HEK293 (cell line): ENCODE measurements at regions not wholly inside any gene's neighbourhood (a gene's known extent, or its start where the extent isn't known, plus 50 kb on each side); places are given as distances from the start of the nearest gene placed in this dataset.

Experiments
- CTCF ChIA-PET: fragments of 350-600 bp; formaldehyde crosslinking; extraction: SDS; loops from one replicate; lab custom pipeline; 2021; ENCODE audit warnings: antibody characterized with exemption; lab: Yijun Ruan, JAX
- POLR2A ChIA-PET: fragments of 300-600 bp; formaldehyde crosslinking; extraction: SDS; loops from one replicate; lab custom pipeline; 2020; ENCODE audit warnings: antibody characterized with exemption, inconsistent platforms; lab: Yijun Ruan, JAX
- H3K27ac ChIP-seq: fragments of 200-500 bp; sonication (Bioruptor generic); 2 replicates; pipeline ENCODE4 v1.5.1; 2014; ENCODE audit warnings: low read depth, low read length, control low read depth, inconsistent platforms; ENCODE audit errors: extremely low read depth
- H3K36me3 ChIP-seq, 2 experiments: fragments of 200-500 bp in 1 of 2; sonication (Bioruptor generic) in 1 of 2; 1 replicate in 1 of 2; 2 replicates in 1 of 2; pipeline ENCODE4 v1.5.1; 2014 to 2017; ENCODE audit warnings: inconsistent platforms in 2 of 2, low read length in 2 of 2; ENCODE audit not compliant: control insufficient read depth in 2 of 2, insufficient read depth in 1 of 2
- H3K4me1 ChIP-seq: fragments of 200-500 bp; sonication (Bioruptor generic); 2 replicates; pipeline ENCODE4 v1.5.1; 2014; ENCODE audit warnings: mild to moderate bottlenecking, low read length, inconsistent platforms; ENCODE audit not compliant: control insufficient read depth, insufficient read depth
- H3K4me3 ChIP-seq: 2 replicates; pipeline ENCODE4 v1.5.1; 2011; ENCODE audit warnings: low read depth, mild to moderate bottlenecking, control low read depth, low read length, moderate library complexity
- H3K9me3 ChIP-seq: fragments of 200-500 bp; sonication (Bioruptor generic); 2 replicates; pipeline ENCODE4 v1.5.1; 2014; ENCODE audit warnings: low read depth, low read length, inconsistent platforms; ENCODE audit not compliant: control insufficient read depth, insufficient read depth
- HOXD13 ChIP-seq: sonication (generic); formaldehyde crosslinking; IDR thresholded peaks from 2 replicates; pipeline ENCODE4 v1.8.0; 2022; ENCODE audit warnings: missing genetic modification reagents, borderline replicate concordance
- KLF8 ChIP-seq: fragments of 450-650 bp; formaldehyde crosslinking; IDR thresholded peaks from 2 replicates; pipeline ENCODE4 v1.5.1; 2016; ENCODE audit warnings: missing biosample characterization, missing genetic modification characterization
- PATZ1 ChIP-seq: fragments of 450-650 bp; formaldehyde crosslinking; IDR thresholded peaks from 2 replicates; pipeline ENCODE4 v1.5.1; 2016; ENCODE audit warnings: missing biosample characterization, missing genetic modification characterization
- PRDM4 ChIP-seq: fragments of 450-650 bp; formaldehyde crosslinking; IDR thresholded peaks from 2 replicates; pipeline ENCODE4 v1.5.1; 2017; ENCODE audit warnings: missing biosample characterization, missing genetic modification characterization
- RBAK ChIP-seq: fragments of 450-650 bp; formaldehyde crosslinking; IDR thresholded peaks from 2 replicates; pipeline ENCODE4 v1.5.1; 2016; ENCODE audit warnings: missing biosample characterization, missing genetic modification characterization
- REPIN1 ChIP-seq: fragments of 450-650 bp; formaldehyde crosslinking; IDR thresholded peaks from 2 replicates; pipeline ENCODE4 v1.5.1; 2017; ENCODE audit warnings: missing biosample characterization, missing genetic modification characterization, low read depth
- SALL2 ChIP-seq: fragments of 450-650 bp; formaldehyde crosslinking; IDR thresholded peaks from 2 replicates; pipeline ENCODE4 v1.5.0; 2017; ENCODE audit warnings: missing biosample characterization, mild to moderate bottlenecking, missing genetic modification characterization, borderline replicate concordance
- SP3 ChIP-seq: fragments of 450-650 bp; formaldehyde crosslinking; IDR thresholded peaks from 2 replicates; pipeline ENCODE4 v1.5.1; 2016; ENCODE audit warnings: missing biosample characterization, missing genetic modification characterization
- SP7 ChIP-seq: fragments of 450-650 bp; formaldehyde crosslinking; IDR thresholded peaks from 2 replicates; pipeline ENCODE4 v1.5.1; 2016; ENCODE audit warnings: missing biosample characterization, missing genetic modification characterization
- TCF7L2 ChIP-seq: IDR thresholded peaks from 2 replicates; pipeline ENCODE4 v1.6.1; 2011; ENCODE audit warnings: low read depth, mild to moderate bottlenecking, inconsistent platforms, low read length, moderate library complexity, borderline replicate concordance
- ZNF121 ChIP-seq: fragments of 450-650 bp; formaldehyde crosslinking; IDR thresholded peaks from 2 replicates; pipeline ENCODE4 v1.5.1; 2016; ENCODE audit warnings: missing biosample characterization, missing genetic modification characterization
- ZNF140 ChIP-seq: fragments of 450-650 bp; formaldehyde crosslinking; IDR thresholded peaks from 2 replicates; pipeline ENCODE4 v1.5.1; 2016; ENCODE audit warnings: missing biosample characterization, missing genetic modification characterization
- ZNF184 ChIP-seq: fragments of 450-650 bp; IDR thresholded peaks from 2 replicates; pipeline ENCODE4 v1.5.1; 2018; ENCODE audit warnings: missing biosample characterization, mild to moderate bottlenecking, missing genetic modification characterization
- ZNF221 ChIP-seq: fragments of 450-650 bp; formaldehyde crosslinking; IDR thresholded peaks from 2 replicates; pipeline ENCODE4 v1.5.1; 2017; ENCODE audit warnings: missing biosample characterization, missing genetic modification characterization, borderline replicate concordance
- ZNF398 ChIP-seq: fragments of 450-650 bp; formaldehyde crosslinking; IDR thresholded peaks from 2 replicates; pipeline ENCODE4 v1.5.1; 2017; ENCODE audit warnings: missing biosample characterization, missing genetic modification characterization
- ZNF530 ChIP-seq: fragments of 450-650 bp; formaldehyde crosslinking; IDR thresholded peaks from 2 replicates; pipeline ENCODE4 v1.5.1; 2016; ENCODE audit warnings: low read depth, missing biosample characterization, missing genetic modification characterization
- ZNF555 ChIP-seq: fragments of 450-650 bp; formaldehyde crosslinking; conservative IDR thresholded peaks from 2 replicates; pipeline ENCODE4 v1.5.1; 2017; ENCODE audit warnings: missing biosample characterization, mild to moderate bottlenecking, missing genetic modification characterization, inconsistent platforms
- TF ChIP-seq, protein P1 (sequence below): fragments of 450-650 bp; formaldehyde crosslinking; optimal IDR thresholded peaks from 2 replicates; pipeline ENCODE3; 2016; ENCODE audit warnings: missing biosample characterization, mild to moderate bottlenecking, missing genetic modification characterization
- TF ChIP-seq, protein P2 (sequence below): fragments of 450-650 bp; formaldehyde crosslinking; conservative IDR thresholded peaks from 2 replicates; pipeline ENCODE4 v1.5.1; 2016; ENCODE audit warnings: low read depth, missing biosample characterization, missing genetic modification characterization
- TF ChIP-seq, protein P3 (sequence below): fragments of 450-650 bp; formaldehyde crosslinking; IDR thresholded peaks from 2 replicates; pipeline ENCODE4 v1.5.1; 2016; ENCODE audit warnings: missing biosample characterization, missing genetic modification characterization
- TF ChIP-seq, protein P4 (sequence below): fragments of 450-650 bp; formaldehyde crosslinking; IDR thresholded peaks from 2 replicates; pipeline ENCODE4 v1.5.1; 2016; ENCODE audit warnings: missing biosample characterization, missing genetic modification characterization

DNA sequence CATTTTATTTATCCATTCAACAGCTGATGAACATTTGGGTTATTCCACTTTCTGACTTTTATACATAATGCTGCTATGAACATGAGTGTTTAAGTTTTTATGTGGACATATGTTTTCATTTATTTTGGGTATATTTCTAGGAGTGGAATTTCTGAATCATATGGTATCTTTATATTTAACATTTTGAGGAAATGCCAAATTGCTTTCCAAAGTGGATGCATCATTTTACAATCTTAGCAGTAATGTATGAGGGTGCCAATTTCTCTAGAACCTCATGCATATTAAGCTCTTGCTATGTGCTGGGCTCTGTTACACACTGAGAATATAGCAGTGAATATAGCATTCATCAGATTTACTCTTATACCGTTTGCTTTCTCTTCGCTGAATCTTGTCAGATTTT, 983.7 kb downstream of the STIM2 start (continued):
- no peak for TF ChIP-seq ZNF398
- no peak for TF ChIP-seq ZNF184 (tag by site-specific recombination)
- no peak for TF ChIP-seq RBAK
- no peak for TF ChIP-seq ZNF221 (tag by site-specific recombination)
- no peak for TF ChIP-seq PRDM4 (tag by site-specific recombination)
- TF ChIP-seq, protein P1, sequence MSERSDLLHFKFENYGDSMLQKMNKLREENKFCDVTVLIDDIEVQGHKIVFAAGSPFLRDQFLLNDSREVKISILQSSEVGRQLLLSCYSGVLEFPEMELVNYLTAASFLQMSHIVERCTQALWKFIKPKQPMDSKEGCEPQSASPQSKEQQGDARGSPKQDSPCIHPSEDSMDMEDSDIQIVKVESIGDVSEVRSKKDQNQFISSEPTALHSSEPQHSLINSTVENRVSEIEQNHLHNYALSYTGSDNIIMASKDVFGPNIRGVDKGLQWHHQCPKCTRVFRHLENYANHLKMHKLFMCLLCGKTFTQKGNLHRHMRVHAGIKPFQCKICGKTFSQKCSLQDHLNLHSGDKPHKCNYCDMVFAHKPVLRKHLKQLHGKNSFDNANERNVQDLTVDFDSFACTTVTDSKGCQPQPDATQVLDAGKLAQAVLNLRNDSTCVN (tag by site-specific recombination) = no peak
- TF ChIP-seq TCF7L2 = no peak
- no peak for TF ChIP-seq HOXD13 (CRISPR knock-in tag)
- no peak for TF ChIP-seq SALL2 (tag by site-specific recombination)

- Histone ChIP-seq H3K36me3 (no peaks in the 10 kb centered on the region), H3K27ac (no peak overlapping the region), H3K9me3 (no peaks in the 10 kb centered on the region), H3K4me1 (no peaks in the 10 kb centered on the region), H3K4me3 (no peak overlapping the region)
- ChIA-PET CTCF (interaction anchor here (1.0 kb wide), 1 partner anchor 14 kb away, joined by 4 read pairs; no protein-coding TSS in a partner anchor), POLR2A (no interaction called here)
- TF ChIP-seq SP3 (tag by site-specific recombination) = no peak
- no peak for TF ChIP-seq SP7 (tag by site-specific recombination)
- TF ChIP-seq, protein P2, sequence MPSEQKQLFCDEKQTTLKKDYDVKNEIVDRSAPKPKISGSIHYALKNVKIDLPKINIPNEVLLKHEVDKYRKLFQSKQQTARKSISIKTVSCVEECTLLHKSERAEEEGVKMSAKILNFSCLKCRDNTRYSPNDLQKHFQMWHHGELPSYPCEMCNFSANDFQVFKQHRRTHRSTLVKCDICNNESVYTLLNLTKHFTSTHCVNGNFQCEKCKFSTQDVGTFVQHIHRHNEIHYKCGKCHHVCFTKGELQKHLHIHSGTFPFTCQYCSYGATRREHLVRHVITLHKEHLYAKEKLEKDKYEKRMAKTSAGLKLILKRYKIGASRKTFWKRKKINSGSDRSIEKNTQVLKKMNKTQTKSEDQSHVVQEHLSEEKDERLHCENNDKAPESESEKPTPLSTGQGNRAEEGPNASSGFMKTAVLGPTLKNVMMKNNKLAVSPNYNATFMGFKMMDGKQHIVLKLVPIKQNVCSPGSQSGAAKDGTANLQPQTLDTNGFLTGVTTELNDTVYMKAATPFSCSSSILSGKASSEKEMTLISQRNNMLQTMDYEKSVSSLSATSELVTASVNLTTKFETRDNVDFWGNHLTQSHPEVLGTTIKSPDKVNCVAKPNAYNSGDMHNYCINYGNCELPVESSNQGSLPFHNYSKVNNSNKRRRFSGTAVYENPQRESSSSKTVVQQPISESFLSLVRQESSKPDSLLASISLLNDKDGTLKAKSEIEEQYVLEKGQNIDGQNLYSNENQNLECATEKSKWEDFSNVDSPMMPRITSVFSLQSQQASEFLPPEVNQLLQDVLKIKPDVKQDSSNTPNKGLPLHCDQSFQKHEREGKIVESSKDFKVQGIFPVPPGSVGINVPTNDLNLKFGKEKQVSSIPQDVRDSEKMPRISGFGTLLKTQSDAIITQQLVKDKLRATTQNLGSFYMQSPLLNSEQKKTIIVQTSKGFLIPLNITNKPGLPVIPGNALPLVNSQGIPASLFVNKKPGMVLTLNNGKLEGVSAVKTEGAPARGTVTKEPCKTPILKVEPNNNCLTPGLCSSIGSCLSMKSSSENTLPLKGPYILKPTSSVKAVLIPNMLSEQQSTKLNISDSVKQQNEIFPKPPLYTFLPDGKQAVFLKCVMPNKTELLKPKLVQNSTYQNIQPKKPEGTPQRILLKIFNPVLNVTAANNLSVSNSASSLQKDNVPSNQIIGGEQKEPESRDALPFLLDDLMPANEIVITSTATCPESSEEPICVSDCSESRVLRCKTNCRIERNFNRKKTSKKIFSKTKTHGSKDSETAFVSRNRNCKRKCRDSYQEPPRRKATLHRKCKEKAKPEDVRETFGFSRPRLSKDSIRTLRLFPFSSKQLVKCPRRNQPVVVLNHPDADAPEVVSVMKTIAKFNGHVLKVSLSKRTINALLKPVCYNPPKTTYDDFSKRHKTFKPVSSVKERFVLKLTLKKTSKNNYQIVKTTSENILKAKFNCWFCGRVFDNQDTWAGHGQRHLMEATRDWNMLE = no peak
- TF ChIP-seq PATZ1 = no peak
- TF ChIP-seq REPIN1 (tag by site-specific recombination) = no peak
- TF ChIP-seq ZNF121 = no peak
- TF ChIP-seq ZNF140 = no peak
- TF ChIP-seq, protein P3, sequence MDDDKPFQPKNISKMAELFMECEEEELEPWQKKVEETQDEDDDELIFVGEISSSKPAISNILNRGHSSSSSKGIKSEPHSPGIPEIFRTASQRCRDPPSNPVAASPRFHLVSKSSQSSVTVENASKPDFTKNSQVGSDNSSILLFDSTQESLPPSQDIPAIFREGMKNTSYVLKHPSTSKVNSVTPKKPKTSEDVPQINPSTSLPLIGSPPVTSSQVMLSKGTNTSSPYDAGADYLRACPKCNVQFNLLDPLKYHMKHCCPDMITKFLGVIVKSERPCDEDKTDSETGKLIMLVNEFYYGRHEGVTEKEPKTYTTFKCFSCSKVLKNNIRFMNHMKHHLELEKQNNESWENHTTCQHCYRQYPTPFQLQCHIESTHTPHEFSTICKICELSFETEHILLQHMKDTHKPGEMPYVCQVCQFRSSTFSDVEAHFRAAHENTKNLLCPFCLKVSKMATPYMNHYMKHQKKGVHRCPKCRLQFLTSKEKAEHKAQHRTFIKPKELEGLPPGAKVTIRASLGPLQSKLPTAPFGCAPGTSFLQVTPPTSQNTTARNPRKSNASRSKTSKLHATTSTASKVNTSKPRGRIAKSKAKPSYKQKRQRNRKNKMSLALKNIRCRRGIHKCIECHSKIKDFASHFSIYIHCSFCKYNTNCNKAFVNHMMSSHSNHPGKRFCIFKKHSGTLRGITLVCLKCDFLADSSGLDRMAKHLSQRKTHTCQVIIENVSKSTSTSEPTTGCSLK (tag by site-specific recombination) = no peak
- TF ChIP-seq ZNF555 (tag by site-specific recombination) = no peak
- TF ChIP-seq, protein P4, sequence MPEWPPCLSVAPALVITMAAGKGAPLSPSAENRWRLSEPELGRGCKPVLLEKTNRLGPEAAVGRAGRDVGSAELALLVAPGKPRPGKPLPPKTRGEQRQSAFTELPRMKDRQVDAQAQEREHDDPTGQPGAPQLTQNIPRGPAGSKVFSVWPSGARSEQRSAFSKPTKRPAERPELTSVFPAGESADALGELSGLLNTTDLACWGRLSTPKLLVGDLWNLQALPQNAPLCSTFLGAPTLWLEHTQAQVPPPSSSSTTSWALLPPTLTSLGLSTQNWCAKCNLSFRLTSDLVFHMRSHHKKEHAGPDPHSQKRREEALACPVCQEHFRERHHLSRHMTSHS (tag by site-specific recombination) = no peak
- TF ChIP-seq KLF8 = no peak
- no peak for TF ChIP-seq ZNF530
Observed at GRCh38 chr4:27846951-27847350, 986.3 kb downstream of the STIM2 start.
